Fibroblast of skin of right quadriceps (primary cell): ENCODE measurements at regions not wholly inside any gene's neighbourhood (a gene's known extent, or its start where the extent isn't known, plus 50 kb on each side); places are given as distances from the start of the nearest gene placed in this dataset.
A peak's percentile ranks its signal among the peaks of the same experiment; 100 is the strongest.

Source experiments
- DNase-seq: peaks from one replicate; pipeline ENCODE4 v3.0.0-alpha.2; 2013

DNA sequence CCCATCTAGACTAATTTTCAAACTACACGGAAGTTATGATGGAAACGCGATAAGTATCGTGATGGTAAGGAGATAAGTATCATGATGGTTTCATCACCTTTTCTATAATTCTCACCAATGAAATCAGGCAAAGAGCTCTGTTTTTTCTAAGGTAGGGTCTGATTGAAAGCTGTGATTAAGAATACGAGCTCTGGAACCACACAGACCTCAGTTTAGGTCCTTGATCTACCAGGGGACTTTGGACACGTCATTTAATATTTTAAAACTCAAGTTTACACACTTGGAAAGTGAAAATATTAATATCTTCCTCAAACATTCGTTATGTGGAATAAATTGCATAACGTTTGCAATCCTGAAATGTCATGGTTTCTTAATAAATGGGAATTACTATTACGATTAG lies 538.2 kb upstream of the CELF2 start:
- DNase-seq = no peak

DNA sequence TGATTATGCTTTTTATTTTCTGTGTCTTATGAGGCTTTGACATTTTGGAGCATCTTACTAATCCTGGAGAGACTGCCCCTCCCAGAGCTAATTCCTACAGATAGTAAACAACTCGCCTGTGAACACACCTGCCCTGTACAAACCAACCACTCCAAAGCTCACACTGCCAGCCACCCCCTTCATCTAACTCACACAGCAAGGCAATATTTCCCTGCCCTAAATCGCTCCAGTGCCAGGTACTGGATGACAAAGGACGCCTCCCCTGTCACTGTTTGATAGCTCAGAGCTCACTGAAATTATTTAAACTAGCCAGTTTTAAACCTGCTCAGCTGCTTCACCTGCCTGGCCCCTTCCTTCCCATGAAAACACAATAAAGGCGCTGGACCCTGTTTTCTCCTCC lies 535.1 kb upstream of the CELF2 start:
- DNase-seq = no peak

DNA sequence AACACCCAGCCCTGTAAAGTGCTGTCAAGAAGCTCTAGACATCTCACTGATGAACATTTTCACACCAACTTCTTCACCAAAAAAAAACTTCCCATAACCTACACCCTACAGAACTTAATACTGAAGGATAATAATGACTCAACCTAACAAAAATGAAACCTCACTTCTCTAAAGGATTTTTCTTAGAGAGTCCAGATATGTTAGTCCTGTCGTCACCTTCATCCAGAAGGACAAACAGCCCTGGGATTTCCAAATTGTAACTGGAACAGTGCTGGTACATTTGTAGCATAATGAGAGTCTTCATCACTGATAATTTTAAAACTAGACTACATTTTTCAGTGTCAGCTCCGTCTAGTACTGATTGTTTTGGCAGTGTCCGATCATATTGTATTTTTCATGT lies 528.6 kb upstream of the CELF2 start:
- DNase-seq = peak; percentile 65

DNA sequence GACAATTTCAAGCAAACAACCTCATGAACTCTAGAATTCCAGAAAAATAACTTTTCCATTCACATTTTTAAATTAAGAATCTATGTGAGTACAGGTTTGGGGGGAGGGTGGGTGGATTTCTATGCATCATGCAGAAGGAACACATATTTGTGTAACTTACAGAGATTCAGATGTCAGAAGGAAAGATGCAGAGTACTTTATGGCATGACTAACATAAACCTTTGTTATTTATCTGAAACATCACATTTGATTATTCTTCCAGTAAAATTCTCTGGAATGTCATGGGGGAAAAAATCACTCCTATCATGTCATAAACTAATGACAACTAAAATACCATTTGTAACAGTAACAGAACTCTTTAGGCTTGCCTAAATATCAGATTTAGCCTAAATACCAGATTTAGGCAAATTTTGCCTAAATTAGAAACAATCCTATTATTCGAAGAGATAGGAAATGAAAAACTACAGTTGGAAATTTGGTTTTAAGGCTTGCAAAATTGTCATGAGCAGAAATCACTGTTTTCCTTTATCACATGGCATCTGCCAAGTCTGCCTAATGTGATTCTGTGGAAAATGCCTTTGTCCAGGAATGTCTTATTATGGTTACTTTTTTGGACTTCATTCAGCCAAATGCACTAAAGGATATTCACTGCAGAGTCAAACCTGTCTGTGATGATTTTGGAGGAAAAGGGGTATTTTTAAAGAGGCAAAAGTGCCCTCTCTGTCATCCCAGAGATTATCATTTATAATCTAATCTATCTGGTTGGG lies 527.7 kb upstream of the CELF2 start:
- DNase-seq = peak; percentile 88

DNA sequence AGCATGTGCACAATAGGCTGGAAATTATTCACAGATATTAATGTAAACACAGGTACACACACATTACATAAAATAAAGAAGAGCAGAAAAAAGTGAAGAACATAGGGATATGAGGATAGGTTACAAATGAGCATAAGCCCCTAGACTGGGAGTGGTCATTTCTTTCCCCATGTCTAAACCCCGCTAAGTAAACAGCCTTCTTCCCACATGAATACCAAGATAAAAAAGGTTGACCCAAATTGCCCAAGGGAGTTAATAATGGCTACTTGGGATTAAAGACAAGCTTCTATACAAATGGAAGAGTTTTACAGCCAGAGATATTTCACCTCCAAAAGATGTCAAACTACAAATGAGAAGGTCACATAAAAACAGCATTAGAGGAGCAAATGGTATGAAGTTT lies 527.1 kb upstream of the CELF2 start:
- no peak for DNase-seq

GRCh38 chr10:10492420-10492819 lies 525.3 kb upstream of the CELF2 start:
- no peak for DNase-seq

DNA sequence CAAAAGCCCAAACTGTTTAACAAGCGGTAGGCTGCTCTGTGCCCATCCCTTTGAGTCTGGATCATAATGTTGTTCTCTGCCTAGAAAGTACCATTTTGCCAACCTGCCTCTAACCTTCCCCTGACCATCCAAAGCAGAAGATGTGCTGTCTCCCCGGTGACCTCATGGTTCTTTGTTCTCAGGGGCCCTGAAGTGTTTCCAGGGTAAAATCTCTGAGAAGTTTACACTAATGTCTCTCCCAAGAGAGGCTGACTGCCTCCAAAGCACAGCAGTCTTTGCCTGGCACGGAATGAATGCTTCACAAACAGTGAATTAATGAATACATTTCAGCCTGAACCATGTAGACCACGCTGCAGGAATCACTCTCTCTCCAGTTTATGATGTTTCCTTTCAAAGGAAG lies 523.8 kb upstream of the CELF2 start:
- no peak for DNase-seq

GRCh38 chr10:10497245-10497644 lies 520.4 kb upstream of the CELF2 start:
- DNase-seq = no peak

DNA sequence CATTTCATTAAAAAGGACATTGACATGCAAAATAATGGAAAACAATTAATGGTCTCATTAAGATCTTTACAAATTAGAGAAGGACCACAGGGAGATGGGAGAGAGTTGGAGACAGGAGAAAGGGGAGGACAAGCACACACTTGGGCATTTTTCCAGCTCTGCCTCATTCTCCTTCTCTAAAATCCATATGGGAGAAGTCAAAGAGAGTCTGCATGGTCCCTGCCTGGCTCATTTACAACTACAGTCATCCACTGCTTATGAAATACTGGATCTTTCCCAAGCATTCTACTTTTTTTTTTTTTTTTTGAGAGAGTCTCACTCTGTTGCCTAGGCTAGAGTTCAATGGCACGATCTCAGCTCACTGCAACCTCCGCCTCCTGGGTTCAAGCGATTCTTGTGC lies 518.9 kb upstream of the CELF2 start:
- DNase-seq = peak; percentile 62

- peak; percentile 75 for DNase-seq
Measured at GRCh38 chr10:10499839-10500238, 517.8 kb upstream of the CELF2 start.

- DNase-seq = peak; percentile 83
Measured at GRCh38 chr10:10500937-10501336, 516.7 kb upstream of the CELF2 start.

DNA sequence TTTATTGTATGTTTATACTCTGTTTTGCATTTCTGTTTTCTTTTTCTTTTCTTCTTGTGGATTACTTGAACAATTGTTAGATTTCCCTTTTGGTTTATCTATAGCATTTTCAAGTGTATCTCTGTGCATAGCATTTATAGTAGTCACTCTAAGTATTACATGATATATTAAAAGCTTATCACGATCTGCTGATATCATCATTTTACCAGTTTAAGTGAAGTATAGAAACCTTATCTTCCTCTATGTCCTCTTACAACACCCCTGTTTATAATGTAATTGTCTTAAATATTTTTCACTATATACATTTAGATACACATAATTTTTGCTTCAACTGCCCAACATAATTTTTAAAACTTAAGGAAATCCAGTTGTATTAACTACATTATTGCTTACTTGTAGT lies 513.9 kb upstream of the CELF2 start:
- no peak for DNase-seq

- no peak for DNase-seq
Measured at GRCh38 chr10:10508211-10508610, 509.5 kb upstream of the CELF2 start.

DNA sequence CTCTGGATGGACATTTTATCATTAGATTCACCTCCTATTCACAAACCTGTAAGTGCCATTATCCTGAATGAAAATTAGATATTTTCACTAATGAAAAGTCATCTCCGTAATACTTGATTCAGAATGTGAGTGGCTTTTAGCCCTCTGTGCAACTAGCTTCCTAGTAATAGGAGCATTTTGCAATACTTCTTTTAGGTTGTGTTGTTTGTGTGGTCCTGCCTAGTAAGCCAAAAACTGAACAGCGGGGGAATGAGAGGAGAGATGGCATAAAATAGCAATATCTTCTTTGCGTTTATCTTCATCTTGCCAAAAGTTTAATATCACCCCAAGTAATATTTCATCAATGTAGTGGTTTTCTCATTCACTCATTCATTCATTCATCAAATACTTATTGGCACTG lies 507.5 kb upstream of the CELF2 start:
- no peak for DNase-seq

GRCh38 chr10:10513067-10513466 lies 504.6 kb upstream of the CELF2 start:
- no peak for DNase-seq

GRCh38 chr10:10513898-10514297 lies 503.8 kb upstream of the CELF2 start:
- no peak for DNase-seq

GRCh38 chr10:10514797-10515196 lies 502.9 kb upstream of the CELF2 start:
- DNase-seq = no peak

GRCh38 chr10:10515479-10516204 lies 502.0 kb upstream of the CELF2 start:
- DNase-seq = no peak

DNA sequence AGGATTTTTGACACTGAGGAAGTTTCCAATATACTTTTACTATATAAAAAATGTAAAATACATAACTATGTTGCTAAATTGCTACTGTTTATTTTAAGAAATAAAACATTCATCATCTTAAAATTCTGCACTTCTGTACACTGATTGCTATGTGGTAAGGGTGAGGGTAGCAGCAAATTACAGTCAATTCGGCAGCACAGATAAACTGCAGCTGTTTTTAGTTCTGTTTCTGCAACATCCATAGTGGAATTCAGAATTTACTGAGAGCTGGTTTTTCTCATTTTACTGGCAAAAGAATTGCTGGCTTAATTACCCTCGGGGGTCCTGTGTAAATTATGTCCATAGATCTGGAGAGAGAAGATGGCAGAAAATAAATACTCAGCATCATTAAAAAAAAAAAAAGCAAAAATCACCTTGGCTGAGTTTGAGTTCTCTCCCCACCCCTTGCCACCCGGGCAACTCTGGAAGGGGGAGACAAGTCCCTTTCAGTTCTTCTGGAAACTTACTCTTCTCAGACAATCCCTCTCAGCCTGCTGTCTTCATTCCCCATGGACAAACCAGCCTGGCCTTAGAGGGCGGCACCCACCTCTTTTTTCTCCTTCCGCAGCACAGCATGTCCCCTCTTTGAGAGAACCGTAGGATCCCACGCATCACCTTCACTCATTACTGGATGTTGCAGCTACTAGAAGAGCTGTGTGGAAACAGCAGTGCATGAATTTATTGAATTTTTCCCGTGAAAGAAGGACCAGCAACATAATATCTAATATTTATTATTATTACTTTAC lies 501.1 kb upstream of the CELF2 start:
- DNase-seq = no peak

DNA sequence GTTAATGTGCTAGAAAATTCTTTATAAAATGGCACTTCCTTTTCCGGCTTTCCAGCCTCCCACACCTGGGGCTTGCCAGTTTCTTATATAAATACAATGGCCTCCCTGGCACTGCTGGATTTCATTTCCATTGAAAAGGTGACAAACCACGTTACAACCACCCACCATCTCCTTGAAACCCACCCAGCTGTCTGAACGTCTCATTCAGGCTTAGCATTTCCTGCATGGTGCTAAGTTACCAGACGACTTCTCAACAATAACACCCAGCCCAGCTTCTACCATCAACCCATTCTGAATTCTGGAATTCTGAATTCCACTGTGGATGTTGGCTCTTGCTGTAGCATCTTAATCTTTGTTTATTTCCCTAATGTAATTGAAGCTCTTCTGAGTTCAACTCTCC lies 499.8 kb upstream of the CELF2 start:
- DNase-seq = no peak

DNA sequence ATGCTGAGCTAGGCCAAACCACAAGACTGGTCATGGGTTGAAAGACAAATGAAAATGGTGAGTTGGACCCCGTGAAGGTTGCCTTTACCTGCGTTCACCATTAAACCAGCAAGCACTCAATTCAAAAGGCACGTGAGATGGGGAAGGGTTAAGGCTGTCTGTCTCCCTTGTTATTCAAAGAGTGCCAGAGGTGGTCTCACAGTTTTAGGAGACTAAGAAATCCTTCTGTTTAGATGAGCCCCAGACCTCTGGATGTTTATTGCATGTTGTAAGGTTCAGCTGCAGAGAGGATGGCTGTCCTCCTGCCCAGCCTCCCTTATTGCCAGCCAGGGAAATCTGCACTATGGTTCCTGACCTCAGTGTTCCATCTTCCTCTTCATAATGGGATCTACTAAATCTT lies 498.0 kb upstream of the CELF2 start:
- no peak for DNase-seq

- no peak for DNase-seq
Measured at GRCh38 chr10:10520491-10521385, 496.9 kb upstream of the CELF2 start.

DNA sequence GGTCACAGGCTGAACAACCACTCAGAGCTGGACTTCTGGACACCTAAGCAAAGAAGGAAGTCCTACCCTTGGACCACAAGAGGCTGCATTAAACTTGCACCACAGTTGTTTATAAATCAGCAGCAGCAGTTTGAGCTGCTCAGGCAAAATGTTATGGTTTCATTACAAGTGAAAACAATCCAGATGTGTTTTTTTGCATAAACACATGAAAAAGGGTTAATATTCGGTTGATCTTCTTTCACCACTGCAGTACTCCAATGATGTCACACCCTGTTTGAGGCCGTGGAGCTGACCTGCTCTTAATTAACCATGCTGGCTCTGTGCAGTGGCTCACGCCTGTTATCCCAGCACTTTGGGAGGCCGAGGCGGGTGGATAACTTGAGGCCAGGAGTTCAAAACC lies 490.8 kb upstream of the CELF2 start:
- no peak for DNase-seq
